ENCODE measurements at regions not wholly inside any gene's neighbourhood (a gene's known extent, or its start where the extent isn't known, plus 50 kb on each side); places are given as distances from the start of the nearest gene placed in this dataset.
A peak's percentile ranks its signal among the peaks of the same experiment; 100 is the strongest.

DNA sequence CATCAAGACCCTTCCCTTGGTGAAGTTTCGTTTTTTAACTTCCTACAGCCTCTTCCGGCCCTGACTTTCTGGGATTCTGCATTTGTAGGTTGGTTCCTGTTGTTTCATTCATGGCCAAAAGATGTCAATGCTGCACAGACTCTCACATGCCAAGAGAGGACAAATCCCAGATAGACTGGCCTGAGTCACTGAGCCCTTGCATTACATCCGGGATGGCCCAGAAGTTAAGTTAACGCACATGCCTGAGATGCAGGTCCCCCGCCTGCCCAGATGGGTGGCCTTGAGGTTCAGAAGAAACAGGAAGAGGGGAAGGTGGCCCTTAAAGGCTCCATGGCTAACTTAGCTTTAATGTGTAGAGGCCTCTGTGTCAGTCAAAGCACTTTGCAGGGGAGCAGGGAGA, 51.6 kb upstream of the SRGAP3 start:
- Histone ChIP-seq H3K9me3 (no peaks in the 10 kb centered on the region), H3K27ac (no peak overlapping the region), H3K27me3 (peaks cover 6% of the 10 kb centered on the region), H3K36me3 (no peaks in the 10 kb centered on the region), H3K4me3 (no peak overlapping the region), H3K4me1 (peaks cover 0 to 6% (median 3%) of the 10 kb centered on the region in 3 donors)
- no peak for ATAC-seq
- 75 to 82% methylated on average over 2 of the region's 5 CpGs for WGBS, 2 donors (ENCODE audit: low coverage in 1 of 2)
- TF ChIP-seq, protein P1, sequence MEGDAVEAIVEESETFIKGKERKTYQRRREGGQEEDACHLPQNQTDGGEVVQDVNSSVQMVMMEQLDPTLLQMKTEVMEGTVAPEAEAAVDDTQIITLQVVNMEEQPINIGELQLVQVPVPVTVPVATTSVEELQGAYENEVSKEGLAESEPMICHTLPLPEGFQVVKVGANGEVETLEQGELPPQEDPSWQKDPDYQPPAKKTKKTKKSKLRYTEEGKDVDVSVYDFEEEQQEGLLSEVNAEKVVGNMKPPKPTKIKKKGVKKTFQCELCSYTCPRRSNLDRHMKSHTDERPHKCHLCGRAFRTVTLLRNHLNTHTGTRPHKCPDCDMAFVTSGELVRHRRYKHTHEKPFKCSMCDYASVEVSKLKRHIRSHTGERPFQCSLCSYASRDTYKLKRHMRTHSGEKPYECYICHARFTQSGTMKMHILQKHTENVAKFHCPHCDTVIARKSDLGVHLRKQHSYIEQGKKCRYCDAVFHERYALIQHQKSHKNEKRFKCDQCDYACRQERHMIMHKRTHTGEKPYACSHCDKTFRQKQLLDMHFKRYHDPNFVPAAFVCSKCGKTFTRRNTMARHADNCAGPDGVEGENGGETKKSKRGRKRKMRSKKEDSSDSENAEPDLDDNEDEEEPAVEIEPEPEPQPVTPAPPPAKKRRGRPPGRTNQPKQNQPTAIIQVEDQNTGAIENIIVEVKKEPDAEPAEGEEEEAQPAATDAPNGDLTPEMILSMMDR (IDR thresholded peaks at IDR 0.05) = no peak
- TF ChIP-seq POLR2AphosphoS5 (IDR thresholded peaks at IDR 0.05) (no peak), POLR2A (IDR thresholded peaks at IDR 0.05) (no peak), EP300 (IDR thresholded peaks at IDR 0.05) (no peak)

DNA sequence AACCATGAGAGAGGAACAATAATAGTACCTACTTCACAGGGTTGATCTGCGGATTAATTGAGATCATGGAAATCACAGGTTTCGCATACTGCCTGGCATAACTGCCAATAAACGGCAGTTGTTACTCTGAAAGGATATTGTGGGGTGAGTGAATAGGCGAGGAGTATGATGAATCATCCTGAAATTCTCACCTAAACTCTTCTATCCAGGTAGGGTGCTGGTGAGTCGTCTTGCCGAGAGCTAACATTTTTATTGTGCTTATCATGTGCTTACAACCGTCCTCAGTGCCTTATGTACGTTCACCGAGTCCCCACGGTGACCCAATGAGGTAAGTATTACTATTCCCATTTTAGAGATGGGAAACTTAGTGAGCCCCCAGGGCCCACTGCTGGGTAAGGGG, 52.4 kb upstream of the SRGAP3 start:
- peaks cover 0 to 6% (median 3%) of the 10 kb centered on the region in 3 donors for H3K4me1 ChIP-seq
- H3K9me3 ChIP-seq = no peaks in the 10 kb centered on the region
- H3K27ac ChIP-seq = no peak overlapping the region
- H3K4me3 ChIP-seq = no peak overlapping the region
- WGBS, 2 donors (ENCODE audit: low coverage in 1 of 2) = 73% methylated on average over 6 to 9 of the region's 10 CpGs
- peaks cover 6% of the 10 kb centered on the region for H3K27me3 ChIP-seq
- H3K36me3 ChIP-seq = no peaks in the 10 kb centered on the region
- TF ChIP-seq, protein P1 (IDR thresholded peaks at IDR 0.05) = no peak
- TF ChIP-seq EP300 (IDR thresholded peaks at IDR 0.05) (no peak), POLR2A (IDR thresholded peaks at IDR 0.05) (no peak), POLR2AphosphoS5 (IDR thresholded peaks at IDR 0.05) (no peak)
- no peak for ATAC-seq

DNA sequence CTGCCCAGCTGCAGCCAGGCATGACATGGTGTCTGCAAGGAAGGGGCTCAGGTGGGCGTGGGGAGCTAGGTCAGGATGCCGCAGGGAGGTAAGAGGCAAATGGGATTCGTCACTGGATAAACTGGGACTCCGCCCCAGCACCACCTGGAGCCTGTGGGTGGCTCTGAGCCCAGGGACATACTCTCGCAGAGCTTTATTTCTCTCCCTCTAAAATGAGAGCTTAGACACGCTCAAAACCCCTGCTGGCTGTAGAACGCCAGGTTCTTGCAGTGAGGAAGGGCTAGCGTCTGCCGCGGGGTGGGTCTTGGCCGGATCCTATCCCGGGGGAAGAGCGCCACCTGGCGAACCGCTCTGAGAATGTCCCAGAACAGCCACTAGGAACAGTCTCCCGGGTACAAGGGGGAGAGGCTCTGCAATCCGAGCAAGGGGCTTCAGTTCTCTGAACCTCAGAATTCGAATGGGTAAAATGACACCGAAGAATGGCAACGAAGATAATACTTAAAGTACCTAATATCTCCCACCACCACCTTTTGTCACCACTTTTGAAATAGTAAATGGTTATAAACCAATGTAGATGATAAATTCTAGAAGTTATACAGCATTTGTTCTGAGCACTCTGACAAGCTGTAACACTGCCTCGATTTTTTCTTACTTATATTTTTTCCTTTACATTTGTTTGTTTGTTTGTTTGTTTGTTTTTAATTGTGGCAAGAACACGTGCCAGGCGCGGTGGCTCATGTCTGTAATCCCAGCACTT, 53.2 kb upstream of the SRGAP3 start:
- Histone ChIP-seq H3K36me3 (no peaks in the 10 kb centered on the region), H3K4me3 (peak overlapping the region in 1 of 2 donors; percentile 36), H3K27me3 (peaks cover 6% of the 10 kb centered on the region), H3K4me1 (peaks cover 0 to 6% (median 3%) of the 10 kb centered on the region in 3 donors), H3K9me3 (no peaks in the 10 kb centered on the region), H3K27ac (no peak overlapping the region)
- TF ChIP-seq POLR2A (IDR thresholded peaks at IDR 0.05) = no peak
- TF ChIP-seq, protein P1 (IDR thresholded peaks at IDR 0.05) = peak; percentile 84 to 92 (median 90)
- WGBS, 2 donors (ENCODE audit: low coverage in 1 of 2) = 11 to 19% methylated on average over 1 to 13 of the region's 24 CpGs
- peak; percentile 88 for ATAC-seq

DNA sequence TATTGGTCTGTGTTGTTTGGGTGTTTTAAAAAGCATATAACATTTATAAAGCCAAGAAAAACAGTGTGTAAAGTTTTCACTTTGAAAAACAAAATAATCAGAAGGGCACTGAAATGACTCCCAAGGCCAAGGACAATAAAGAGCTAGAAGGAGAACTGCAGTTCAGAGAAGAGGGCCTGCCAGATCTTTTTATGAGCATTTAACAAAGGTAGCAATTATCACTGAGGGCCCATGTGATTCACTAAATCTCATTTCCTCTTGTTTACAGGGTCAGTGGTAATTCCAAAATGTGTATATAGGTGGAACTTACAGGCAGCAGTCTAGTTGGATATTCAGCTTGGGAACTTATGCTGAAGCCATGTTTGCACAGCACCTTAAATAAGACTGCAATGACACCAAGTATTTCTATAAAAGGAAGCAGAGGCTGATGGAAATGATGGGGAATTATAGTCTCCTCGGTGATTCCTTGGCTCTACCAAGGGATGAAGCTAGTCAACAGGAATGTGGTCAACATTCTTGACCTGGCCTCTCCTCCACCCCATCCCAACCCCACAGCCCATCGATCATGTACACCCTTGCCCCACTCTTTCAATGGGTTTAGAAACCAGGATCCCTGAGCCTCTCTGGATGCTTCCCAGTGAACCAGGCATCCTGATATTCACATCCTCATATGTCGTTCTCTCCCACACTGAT, 54.4 kb upstream of the THUMPD3 start:
- Histone ChIP-seq H3K4me1 (peaks cover 0 to 16% (median 0%) of the 10 kb centered on the region in 3 donors), H3K36me3 (no peaks in the 10 kb centered on the region), H3K4me3 (no peak overlapping the region), H3K27me3 (no peaks in the 10 kb centered on the region), H3K27ac (no peak overlapping the region), H3K9me3 (no peaks in the 10 kb centered on the region)
- TF ChIP-seq POLR2AphosphoS5 (IDR thresholded peaks at IDR 0.05) (no peak), POLR2A (IDR thresholded peaks at IDR 0.05) (no peak), EP300 (IDR thresholded peaks at IDR 0.05) (no peak)
- TF ChIP-seq, protein P1 (IDR thresholded peaks at IDR 0.05) = no peak
- no peak for ATAC-seq
- WGBS, 2 donors (ENCODE audit: low coverage in 1 of 2) = 67 to 76% methylated on average over 3 of the region's 3 CpGs

DNA sequence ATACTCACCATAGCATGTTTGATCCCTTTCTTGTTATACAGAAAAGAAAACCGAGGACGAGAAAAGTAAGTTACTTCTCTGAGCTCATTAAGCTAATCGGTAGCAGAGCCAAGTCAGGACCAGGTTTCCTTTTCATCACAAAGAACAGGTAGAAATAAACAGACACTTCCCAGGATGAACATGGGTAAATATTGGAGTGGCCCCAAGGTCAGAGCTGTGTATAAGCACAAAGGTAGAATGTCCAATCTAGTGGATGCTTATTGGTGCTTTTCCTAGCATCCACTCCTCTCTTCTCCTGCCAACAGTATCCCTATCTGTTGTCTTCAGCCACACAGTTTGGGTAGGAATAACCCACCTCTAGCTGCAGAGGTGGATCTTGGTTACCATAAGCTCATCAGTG, 52.8 kb upstream of the THUMPD3 start:
- Histone ChIP-seq H3K4me1 (peaks cover 0 to 16% (median 0%) of the 10 kb centered on the region in 3 donors), H3K4me3 (no peak overlapping the region), H3K27me3 (no peaks in the 10 kb centered on the region), H3K36me3 (no peaks in the 10 kb centered on the region), H3K9me3 (no peaks in the 10 kb centered on the region), H3K27ac (no peak overlapping the region)
- TF ChIP-seq POLR2A (IDR thresholded peaks at IDR 0.05) = no peak
- no peak for TF ChIP-seq EP300 (IDR thresholded peaks at IDR 0.05)
- no peak for TF ChIP-seq POLR2AphosphoS5 (IDR thresholded peaks at IDR 0.05)
- TF ChIP-seq, protein P1 (IDR thresholded peaks at IDR 0.05) = no peak
- 87 to 100% methylated on average over 3 of the region's 3 CpGs for WGBS, 2 donors (ENCODE audit: low coverage in 1 of 2)
- no peak for ATAC-seq

Measured in gastroesophageal sphincter (tissue), 4 donors.